ENCODE measurements at regions not wholly inside any gene's neighbourhood (a gene's known extent, or its start where the extent isn't known, plus 50 kb on each side); places are given as distances from the start of the nearest gene placed in this dataset.

GRCh38 chr2:238739668-238740067, 108.2 kb upstream of the TWIST2 start:
- no peaks in the 10 kb centered on the region for H4K20me1 ChIP-seq (ENCODE audit: control insufficient read depth, insufficient read depth, low read length, poor library complexity, severe bottlenecking)
- H3K4me1 Mint-ChIP-seq = no peaks in the 10 kb centered on the region
- H3K4me2 ChIP-seq (replicated peaks; ENCODE audit: low read depth, low read length, poor library complexity, severe bottlenecking) = no peak overlapping the region
- peaks cover 0 to 8% (median 0%) of the 10 kb centered on the region in 4 experiments for H3K27me3 ChIP-seq (replicated peaks in 1 of 4; ENCODE audit: control extremely low read depth in 1 of 4, control insufficient read depth in 3 of 4, insufficient read depth in 4 of 4, low read length in 3 of 4)
- H2AFZ ChIP-seq (ENCODE audit: insufficient read depth, low read depth, low read length, poor library complexity, severe bottlenecking) = no peak overlapping the region
- ChIA-PET CTCF (no interaction called here), POLR2A (no interaction called here)
- no peak overlapping the region for H3K4me3 ChIP-seq (ENCODE audit: control extremely low read depth in 1 of 5, extremely low read depth in 1 of 5, insufficient read depth in 1 of 5, low read depth in 2 of 5, low read length in 4 of 5)
- H3K27ac Mint-ChIP-seq = no peak overlapping the region
- H3K9ac ChIP-seq (ENCODE audit: low read length) = no peak overlapping the region
- peaks cover 0 to 13% (median 0%) of the 10 kb centered on the region in 3 donors for H3K9me3 ChIP-seq (ENCODE audit: control extremely low read depth in 1 of 3, control insufficient read depth in 2 of 3, insufficient read depth in 1 of 3, low read length in 2 of 3)
- no peak overlapping the region for H3K4me3 Mint-ChIP-seq
- DNase-seq (no peak), ATAC-seq (ENCODE audit: low read depth) (no peak)
- WGBS (ENCODE audit: insufficient coverage) = 89% methylated on average over 2 of the region's 5 CpGs
- H3K27me3 Mint-ChIP-seq = peaks cover 16% of the 10 kb centered on the region
- H3K4me1 ChIP-seq (ENCODE audit: control insufficient read depth in 2 of 2, insufficient read depth in 2 of 2, low read length in 2 of 2) = no peaks in the 10 kb centered on the region
- H3K27ac ChIP-seq (ENCODE audit: low read length in 2 of 2) = no peak overlapping the region
- TF ChIP-seq CTCF (IDR thresholded peaks at IDR 0.05) (no peak), EZH2 (IDR thresholded peaks at IDR 0.05; ENCODE audit: borderline replicate concordance, insufficient read depth, low read depth, low read length, poor library complexity, severe bottlenecking) (no peak)
- peaks cover 2% of the 10 kb centered on the region for H3K9me3 Mint-ChIP-seq (ENCODE audit: insufficient read depth)
- H3K36me3 ChIP-seq (replicated peaks in 1 of 2; ENCODE audit: control extremely low read depth in 1 of 2, control insufficient read depth in 1 of 2, extremely low read depth in 1 of 2, insufficient read depth in 2 of 2, low read length in 1 of 2) = no peaks in the 10 kb centered on the region
- H3K79me2 ChIP-seq (ENCODE audit: control insufficient read depth, insufficient read depth, low read length) = no peaks in the 10 kb centered on the region
- intact Hi-C loops (cut with micrococcal nuclease) = no loop called here

- H3K27me3 Mint-ChIP-seq = peaks cover 16% of the 10 kb centered on the region
- Histone ChIP-seq H2AFZ (ENCODE audit: insufficient read depth, low read depth, low read length, poor library complexity, severe bottlenecking) (no peak overlapping the region), H3K36me3 (replicated peaks in 1 of 2; ENCODE audit: control extremely low read depth in 1 of 2, control insufficient read depth in 1 of 2, extremely low read depth in 1 of 2, insufficient read depth in 2 of 2, low read length in 1 of 2) (no peaks in the 10 kb centered on the region), H3K4me2 (replicated peaks; ENCODE audit: low read depth, low read length, poor library complexity, severe bottlenecking) (no peak overlapping the region), H3K27ac (ENCODE audit: low read length in 2 of 2) (no peak overlapping the region), H3K4me1 (ENCODE audit: control insufficient read depth in 2 of 2, insufficient read depth in 2 of 2, low read length in 2 of 2) (no peaks in the 10 kb centered on the region), H3K9ac (ENCODE audit: low read length) (no peak overlapping the region), H3K79me2 (ENCODE audit: control insufficient read depth, insufficient read depth, low read length) (no peaks in the 10 kb centered on the region), H4K20me1 (ENCODE audit: control insufficient read depth, insufficient read depth, low read length, poor library complexity, severe bottlenecking) (no peaks in the 10 kb centered on the region), H3K4me3 (ENCODE audit: control extremely low read depth in 1 of 5, extremely low read depth in 1 of 5, insufficient read depth in 1 of 5, low read depth in 2 of 5, low read length in 4 of 5) (no peak overlapping the region), H3K9me3 (ENCODE audit: control extremely low read depth in 1 of 3, control insufficient read depth in 2 of 3, insufficient read depth in 1 of 3, low read length in 2 of 3) (peaks cover 0 to 17% (median 0%) of the 10 kb centered on the region in 3 donors), H3K27me3 (replicated peaks in 1 of 4; ENCODE audit: control extremely low read depth in 1 of 4, control insufficient read depth in 3 of 4, insufficient read depth in 4 of 4, low read length in 3 of 4) (peaks cover 0 to 8% (median 0%) of the 10 kb centered on the region in 4 experiments)
- CTCF ChIA-PET = interaction anchor here (1.2 kb wide), 1 partner anchor 43 kb away, joined by 3 read pairs; no protein-coding TSS in a partner anchor
- H3K4me1 Mint-ChIP-seq = no peaks in the 10 kb centered on the region
- H3K27ac Mint-ChIP-seq = no peak overlapping the region
- POLR2A ChIA-PET = no interaction called here
- DNase-seq = no peak
- intact Hi-C loops (cut with micrococcal nuclease) = no loop called here
- WGBS (ENCODE audit: insufficient coverage) = 88% methylated on average over 2 of the region's 2 CpGs
- TF ChIP-seq CTCF (IDR thresholded peaks at IDR 0.05) = no peak
- no peak for TF ChIP-seq EZH2 (IDR thresholded peaks at IDR 0.05; ENCODE audit: borderline replicate concordance, insufficient read depth, low read depth, low read length, poor library complexity, severe bottlenecking)
- H3K4me3 Mint-ChIP-seq = no peak overlapping the region
- no peak for ATAC-seq (ENCODE audit: low read depth)
- H3K9me3 Mint-ChIP-seq (ENCODE audit: insufficient read depth) = peaks cover 2% of the 10 kb centered on the region
These were observed 106.6 kb upstream of the TWIST2 start for GRCh38 chr2:238741277-238741676.

Measured in B cell (primary cell).